ENCODE measurements at regions not wholly inside any gene's neighbourhood (a gene's known extent, or its start where the extent isn't known, plus 50 kb on each side); places are given as distances from the start of the nearest gene placed in this dataset.
A peak's percentile ranks its signal among the peaks of the same experiment; 100 is the strongest.

GRCh38 chr14:62162998-62163589 is 400.9 kb downstream of the SNAPC1 start:
- DNase-seq: peak; percentile 27

- peak; percentile 9 for DNase-seq
These were observed 406.4 kb downstream of the SNAPC1 start for GRCh38 chr14:62168564-62169155.

- DNase-seq: peak; percentile 60
These were observed 417.3 kb downstream of the SNAPC1 start for GRCh38 chr14:62179367-62180018.

- no peak for DNase-seq
These were observed 419.4 kb downstream of the SNAPC1 start for GRCh38 chr14:62181591-62181990.

GRCh38 chr14:62185078-62185477 is 422.9 kb downstream of the SNAPC1 start:
- no peak for DNase-seq

- DNase-seq: no peak
These were observed 425.0 kb downstream of the SNAPC1 start for GRCh38 chr14:62187265-62187664.

GRCh38 chr14:62189698-62190097 is 427.5 kb downstream of the SNAPC1 start:
- peak; percentile 82 for DNase-seq

GRCh38 chr14:62206456-62206855 is 444.2 kb downstream of the SNAPC1 start:
- DNase-seq: no peak

- DNase-seq: peak; percentile 92
These were observed 447.2 kb downstream of the SNAPC1 start for GRCh38 chr14:62209287-62209899.

GRCh38 chr14:62213516-62213915 is 451.3 kb downstream of the SNAPC1 start:
- peak; percentile 91 for DNase-seq

GRCh38 chr14:62216121-62216520 is 453.9 kb downstream of the SNAPC1 start:
- DNase-seq: no peak

GRCh38 chr14:62234849-62235248 is 472.6 kb downstream of the SNAPC1 start:
- DNase-seq: peak; percentile 22

- no peak for DNase-seq
These were observed 482.0 kb downstream of the SNAPC1 start for GRCh38 chr14:62244221-62244620.

GRCh38 chr14:62247266-62247665 is 485.0 kb downstream of the SNAPC1 start:
- DNase-seq: no peak

GRCh38 chr14:62251237-62251636 is 489.0 kb downstream of the SNAPC1 start:
- DNase-seq: no peak

GRCh38 chr14:62253171-62253570 is 491.0 kb downstream of the SNAPC1 start:
- no peak for DNase-seq

GRCh38 chr14:62253911-62254310 is 491.7 kb downstream of the SNAPC1 start:
- no peak for DNase-seq

GRCh38 chr14:62269204-62269603 is 507.0 kb downstream of the SNAPC1 start:
- DNase-seq: peak; percentile 6

- no peak for DNase-seq
These were observed 508.0 kb downstream of the SNAPC1 start for GRCh38 chr14:62270236-62270635.

GRCh38 chr14:62280366-62280765 is 518.1 kb downstream of the SNAPC1 start:
- DNase-seq: no peak

GRCh38 chr14:62283837-62284236 is 521.6 kb downstream of the SNAPC1 start:
- no peak for DNase-seq

GRCh38 chr14:62289471-62289870 is 527.3 kb downstream of the SNAPC1 start:
- DNase-seq: peak; percentile 35

- DNase-seq: peak; percentile 68
These were observed 538.9 kb downstream of the SNAPC1 start for GRCh38 chr14:62301080-62301479.

GRCh38 chr14:62301911-62302310 is 539.7 kb downstream of the SNAPC1 start:
- DNase-seq: peak; percentile 81
